K562 (cell line): ENCODE measurements at regions not wholly inside any gene's neighbourhood (a gene's known extent, or its start where the extent isn't known, plus 50 kb on each side); places are given as distances from the start of the nearest gene placed in this dataset.

ENCODE experiments used
- HDAC3 ChIP-seq: fragments of 450-650 bp; IDR thresholded peaks from 2 replicates; pipeline ENCODE4 v1.6.1; 2018; ENCODE audit warnings: borderline replicate concordance, mild to moderate bottlenecking, moderate library complexity; ENCODE audit not compliant: partially characterized antibody
- KLF1 ChIP-seq: fragments of 450-650 bp; IDR thresholded peaks from 2 replicates; pipeline ENCODE4 v1.6.1; 2016; ENCODE audit warnings: missing genetic modification characterization, missing compliant biosample characterization
- NEUROD1 ChIP-seq: fragments of 150-350 bp; IDR thresholded peaks from 2 replicates; pipeline ENCODE4 v1.6.1; 2014; ENCODE audit warnings: borderline replicate concordance, low read length, low read depth; ENCODE audit not compliant: partially characterized antibody
- PHF8 ChIP-seq: fragments of 200-600 bp; sonication (generic); IDR thresholded peaks from 2 replicates; pipeline ENCODE4 v1.6.1; 2012; ENCODE audit warnings: mixed run types, mild to moderate bottlenecking, inconsistent platforms, low read length, moderate library complexity, borderline replicate concordance
- RERE ChIP-seq: sonication (generic); formaldehyde crosslinking; IDR thresholded peaks from 2 replicates; pipeline ENCODE4 v1.8.0; 2023; ENCODE audit warnings: missing genetic modification reagents, mild to moderate bottlenecking, borderline replicate concordance
- REST ChIP-seq, 2 experiments: fragments of 450-650 bp; formaldehyde crosslinking in 1 of 2; IDR thresholded peaks; 2 replicates each; pipeline versions ENCODE4 v1.4.0 to v1.6.1; 2014 to 2020; ENCODE audit warnings: mild to moderate bottlenecking in 2 of 2, borderline replicate concordance in 1 of 2, low read depth in 1 of 2
- THRB ChIP-seq: fragments of 450-650 bp; formaldehyde crosslinking; conservative IDR thresholded peaks from 2 replicates; pipeline ENCODE4 v1.4.0; 2022; ENCODE audit warnings: mild to moderate bottlenecking, missing genetic modification characterization
- ZBTB9 ChIP-seq: fragments of 450-650 bp; formaldehyde crosslinking; IDR thresholded peaks from 2 replicates; pipeline ENCODE4 v1.4.0; 2020; ENCODE audit warnings: mild to moderate bottlenecking, moderate library complexity
- ZKSCAN8 ChIP-seq: fragments of 200-800 bp; sonication (Bioruptor generic); IDR thresholded peaks from 2 replicates; pipeline ENCODE4 v1.6.1; 2016; ENCODE audit warnings: missing genetic modification characterization, missing compliant biosample characterization
- ZNF668 ChIP-seq: fragments of 250-450 bp; sonication (Bioruptor Pico); IDR thresholded peaks from 2 replicates; pipeline ENCODE4 v1.8.0; 2022; ENCODE audit warnings: mild to moderate bottlenecking, inconsistent platforms
- ZNF79 ChIP-seq: fragments of 250-450 bp; sonication (Bioruptor Pico); IDR thresholded peaks from 2 replicates; pipeline ENCODE4 v1.4.0; 2020; ENCODE audit warnings: low read depth, mild to moderate bottlenecking, moderate library complexity

- TF ChIP-seq REST (IDR thresholded peaks at IDR 0.05; ENCODE audit: borderline replicate concordance) (no peak), REST (CRISPR knock-in tag; IDR thresholded peaks at IDR 0.05; ENCODE audit: low read depth) (no peak), RERE (CRISPR knock-in tag) (no peak), THRB (CRISPR knock-in tag) (no peak), KLF1 (tag) (no peak), PHF8 (no peak), NEUROD1 (no peak), ZKSCAN8 (CRISPR knock-in tag) (no peak), ZBTB9 (CRISPR knock-in tag) (no peak), ZNF668 (CRISPR knock-in tag) (no peak), HDAC3 (no peak), ZNF79 (no peak)
Observed at GRCh38 chr16:7124242-7124641, 208.4 kb upstream of the RBFOX1 start (continued).
